ENCODE measurements at regions not wholly inside any gene's neighbourhood (a gene's known extent, or its start where the extent isn't known, plus 50 kb on each side); places are given as distances from the start of the nearest gene placed in this dataset.

DNA sequence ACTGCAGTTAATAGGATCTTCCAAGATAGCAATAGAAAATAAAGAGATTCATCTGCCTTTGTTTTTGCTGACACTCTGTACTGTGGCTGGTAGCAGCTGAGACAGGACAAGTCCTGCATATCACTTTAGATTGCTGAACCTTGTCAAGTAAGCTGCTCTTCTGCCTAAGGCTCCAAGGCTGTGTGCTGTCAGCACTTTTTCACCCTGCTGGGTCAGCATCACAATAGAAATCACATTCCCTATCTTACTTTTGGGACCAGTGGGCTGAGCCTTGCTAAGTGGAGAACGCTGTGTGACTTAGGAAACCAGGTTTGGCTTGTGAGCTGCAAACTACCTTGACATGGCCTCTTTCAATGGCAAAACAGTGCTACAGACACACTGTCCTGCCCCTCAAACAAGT lies 263.9 kb downstream of the FRK start:
- TF ChIP-seq, protein P1, sequence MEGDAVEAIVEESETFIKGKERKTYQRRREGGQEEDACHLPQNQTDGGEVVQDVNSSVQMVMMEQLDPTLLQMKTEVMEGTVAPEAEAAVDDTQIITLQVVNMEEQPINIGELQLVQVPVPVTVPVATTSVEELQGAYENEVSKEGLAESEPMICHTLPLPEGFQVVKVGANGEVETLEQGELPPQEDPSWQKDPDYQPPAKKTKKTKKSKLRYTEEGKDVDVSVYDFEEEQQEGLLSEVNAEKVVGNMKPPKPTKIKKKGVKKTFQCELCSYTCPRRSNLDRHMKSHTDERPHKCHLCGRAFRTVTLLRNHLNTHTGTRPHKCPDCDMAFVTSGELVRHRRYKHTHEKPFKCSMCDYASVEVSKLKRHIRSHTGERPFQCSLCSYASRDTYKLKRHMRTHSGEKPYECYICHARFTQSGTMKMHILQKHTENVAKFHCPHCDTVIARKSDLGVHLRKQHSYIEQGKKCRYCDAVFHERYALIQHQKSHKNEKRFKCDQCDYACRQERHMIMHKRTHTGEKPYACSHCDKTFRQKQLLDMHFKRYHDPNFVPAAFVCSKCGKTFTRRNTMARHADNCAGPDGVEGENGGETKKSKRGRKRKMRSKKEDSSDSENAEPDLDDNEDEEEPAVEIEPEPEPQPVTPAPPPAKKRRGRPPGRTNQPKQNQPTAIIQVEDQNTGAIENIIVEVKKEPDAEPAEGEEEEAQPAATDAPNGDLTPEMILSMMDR (IDR thresholded peaks at IDR 0.05; ENCODE audit: control extremely low read depth in 1 of 3, insufficient read depth in 1 of 3, low read depth in 1 of 3, low read length in 3 of 3) = no peak
- TF ChIP-seq EP300 (IDR thresholded peaks at IDR 0.05; ENCODE audit: borderline replicate concordance in 1 of 2, low read depth in 2 of 2, low read length in 2 of 2) = no peak
- TF ChIP-seq POLR2AphosphoS5 (IDR thresholded peaks at IDR 0.05; ENCODE audit: low read depth, low read length) = no peak
- TF ChIP-seq YY1 (IDR thresholded peaks at IDR 0.05; ENCODE audit: low read depth, low read length) = no peak
